IMR-90 (cell line): ENCODE measurements at regions not wholly inside any gene's neighbourhood (a gene's known extent, or its start where the extent isn't known, plus 50 kb on each side); places are given as distances from the start of the nearest gene placed in this dataset.

Experiments used
- ATAC-seq: fragments of 200-7000 bp; cut with Tn5 transposase; 2 replicates; pipeline ENCODE4 v1.9.1; 2020; ENCODE audit warnings: low read depth, mild to moderate bottlenecking, moderate library complexity
- BruUV-seq: library from RNA; stranded (reverse); fragments of 400-500 nt; replicated peaks from 2 replicates; lab custom pipeline; 2021; lab: Mats Ljungman, UMichigan
- CTCF ChIA-PET: fragments of 300-600 bp; formaldehyde crosslinking; extraction: SDS; loops from one replicate; lab custom pipeline; 2021; ENCODE audit warnings: antibody characterized with exemption; lab: Yijun Ruan, JAX
- POLR2A ChIA-PET: fragments of 300-600 bp; sonication (Branson Sonifier 250); formaldehyde crosslinking; loops from one replicate; lab custom pipeline; 2022; ENCODE audit warnings: antibody characterized with exemption; ENCODE audit not compliant: unreplicated experiment; lab: Charles Lee
- DNase-seq: peaks from one replicate; pipeline ENCODE4 v3.0.0; 2013
- H2AFZ ChIP-seq: replicated peaks from 2 replicates; pipeline ENCODE3; 2013; ENCODE audit warnings: low read length, mild to moderate bottlenecking; ENCODE audit not compliant: poor library complexity
- H2AK5ac ChIP-seq: 2 replicates; pipeline ENCODE4 v1.6.1; 2013; ENCODE audit warnings: low read depth, low read length, inconsistent platforms
- H2AK9ac ChIP-seq: replicated peaks from 2 replicates; pipeline ENCODE3; 2013; ENCODE audit warnings: mild to moderate bottlenecking, low read depth, low read length, moderate library complexity; ENCODE audit not compliant: poor library complexity
- H2BK120ac ChIP-seq: 2 replicates; pipeline ENCODE4 v1.6.1; 2013; ENCODE audit warnings: low read depth, low read length, inconsistent platforms
- H2BK15ac ChIP-seq: 3 replicates; pipeline ENCODE4 v1.6.1; 2013; ENCODE audit warnings: low read depth, low read length, inconsistent platforms
- H2BK20ac ChIP-seq: 2 replicates; pipeline ENCODE4 v1.6.1; 2013; ENCODE audit warnings: low read depth, mild to moderate bottlenecking, inconsistent platforms, low read length, moderate library complexity
- H2BK5ac ChIP-seq: 2 replicates; pipeline ENCODE4 v1.6.1; 2013; ENCODE audit warnings: mild to moderate bottlenecking, low read depth, low read length, inconsistent platforms; ENCODE audit not compliant: poor library complexity, severe bottlenecking
- H3K14ac ChIP-seq: replicated peaks from 2 replicates; pipeline ENCODE4 v1.6.1; 2013; ENCODE audit warnings: low read depth, low read length, inconsistent platforms
- H3K18ac ChIP-seq: 2 replicates; pipeline ENCODE4 v1.6.1; 2013; ENCODE audit warnings: low read depth, low read length, control low read depth
- H3K23ac ChIP-seq: 2 replicates; pipeline ENCODE4 v1.6.1; 2013; ENCODE audit warnings: low read depth, low read length, inconsistent platforms
- H3K27ac ChIP-seq: 2 replicates; pipeline ENCODE4 v1.5.1; 2013; ENCODE audit warnings: mild to moderate bottlenecking, control low read depth, low read length; ENCODE audit not compliant: insufficient read depth
- H3K27me3 ChIP-seq: 2 replicates; pipeline ENCODE4 v1.6.1; 2013; ENCODE audit warnings: low read length; ENCODE audit not compliant: control insufficient read depth, insufficient read depth
- H3K36me3 ChIP-seq: 2 replicates; pipeline ENCODE4 v1.6.1; 2013; ENCODE audit warnings: low read length, mixed read lengths; ENCODE audit not compliant: control insufficient read depth, insufficient read depth
- H3K4ac ChIP-seq: 2 replicates; pipeline ENCODE4 v1.6.1; 2013; ENCODE audit warnings: low read depth, low read length, inconsistent platforms
- H3K4me1 ChIP-seq: 2 replicates; pipeline ENCODE4 v1.6.1; 2013; ENCODE audit warnings: low read length, mixed read lengths; ENCODE audit not compliant: control insufficient read depth, insufficient read depth
- H3K4me2 ChIP-seq: 2 replicates; pipeline ENCODE4 v1.6.1; 2013; ENCODE audit warnings: low read depth, mild to moderate bottlenecking, control low read depth, low read length, moderate library complexity
- H3K4me3 ChIP-seq: 2 replicates; pipeline ENCODE4 v1.5.1; 2013; ENCODE audit warnings: low read depth, mild to moderate bottlenecking, control low read depth, low read length, moderate library complexity; ENCODE audit not compliant: insufficient read depth
- H3K56ac ChIP-seq: 2 replicates; pipeline ENCODE4 v1.6.1; 2013; ENCODE audit warnings: low read length, inconsistent platforms; ENCODE audit not compliant: insufficient read depth; ENCODE audit errors: extremely low read depth
- H3K79me1 ChIP-seq, 2 experiments: 2 replicates each; pipeline ENCODE4 v1.6.1; 2013; ENCODE audit warnings: low read length in 2 of 2, inconsistent platforms in 1 of 2, low read depth in 1 of 2
- H3K9ac ChIP-seq: 2 replicates; pipeline ENCODE4 v1.6.1; 2013; ENCODE audit warnings: low read depth, low read length, control low read depth
- H3K9me1 ChIP-seq: 2 replicates; pipeline ENCODE4 v1.6.1; 2013; ENCODE audit warnings: low read length, inconsistent platforms; ENCODE audit not compliant: insufficient read depth
- H3K9me3 ChIP-seq: 2 replicates; pipeline ENCODE4 v1.6.1; 2013; ENCODE audit warnings: low read length; ENCODE audit not compliant: control insufficient read depth, insufficient read depth
- H4K20me1 ChIP-seq: 2 replicates; pipeline ENCODE4 v1.6.1; 2013; ENCODE audit warnings: low read length, inconsistent platforms; ENCODE audit not compliant: insufficient read depth
- H4K5ac ChIP-seq: 2 replicates; pipeline ENCODE4 v1.6.1; 2013; ENCODE audit warnings: mild to moderate bottlenecking, low read depth, low read length, control low read depth
- H4K8ac ChIP-seq, 2 experiments: 2 replicates each; pipeline ENCODE4 v1.6.1; 2013; ENCODE audit warnings: low read depth in 2 of 2, low read length in 2 of 2, control low read depth in 1 of 2, inconsistent platforms in 1 of 2
- H4K91ac ChIP-seq: 2 replicates; pipeline ENCODE4 v1.6.1; 2013; ENCODE audit warnings: low read depth, low read length, inconsistent platforms; ENCODE audit not compliant: insufficient read depth
- BHLHE40 ChIP-seq: fragments of 150-350 bp; IDR thresholded peaks from 2 replicates; pipeline ENCODE4 v1.6.1; 2016; ENCODE audit warnings: mild to moderate bottlenecking, low read depth, low read length
- CHD1 ChIP-seq: IDR thresholded peaks from 2 replicates; pipeline ENCODE4 v1.6.1; 2012; ENCODE audit warnings: low read depth, low read length, improper control_type of control experiment
- FOS ChIP-seq: fragments of 150-350 bp; IDR thresholded peaks from 2 replicates; pipeline ENCODE4 v1.6.1; 2016; ENCODE audit warnings: low read depth, low read length
- MAFK ChIP-seq: IDR thresholded peaks from 2 replicates; pipeline ENCODE4 v1.6.1; 2012; ENCODE audit warnings: low read depth, low read length, improper control_type of control experiment
- MXI1 ChIP-seq: IDR thresholded peaks from 2 replicates; pipeline ENCODE4 v1.6.1; 2012; ENCODE audit warnings: low read depth, mild to moderate bottlenecking, low read length, moderate library complexity, borderline replicate concordance
- NFE2L2 ChIP-seq: fragments of 150-350 bp; IDR thresholded peaks from 2 replicates; pipeline ENCODE4 v1.6.1; 2016; ENCODE audit warnings: low read depth, mild to moderate bottlenecking, low read length
- POLR2A ChIP-seq: IDR thresholded peaks from 2 replicates; pipeline ENCODE4 v1.6.1; 2012; ENCODE audit warnings: mild to moderate bottlenecking, low read depth, low read length
- RFX5 ChIP-seq: IDR thresholded peaks from 2 replicates; pipeline ENCODE4 v1.8.0; 2012; ENCODE audit warnings: low read depth, mild to moderate bottlenecking, low read length, moderate library complexity
- SMC3 ChIP-seq: fragments of 150-350 bp; IDR thresholded peaks from 2 replicates; pipeline ENCODE4 v1.6.1; 2016; ENCODE audit warnings: low read depth, mild to moderate bottlenecking, antibody characterized with exemption, low read length, moderate library complexity
- dilution Hi-C: fragments of 300-500 bp; cut with HindIII; formaldehyde crosslinking; loops from one replicate; pipeline ENCODE4 v1.14.3; 2018; ENCODE audit warnings: low sequenced_read_pairs; ENCODE audit not compliant: unreplicated experiment
- in situ Hi-C: fragments of 300-500 bp; cut with MboI; formaldehyde crosslinking; loops from 3 replicates; pipeline ENCODE4 v1.14.3; 2019; ENCODE audit warnings: low sequenced_read_pairs, inconsistent platforms, mixed read lengths
- intact Hi-C: fragments of 100-400 bp; cut with micrococcal nuclease; formaldehyde crosslinking; loops from 2 replicates; pipeline ENCODE4 v1.10.0; 2022
- TF ChIP-seq, protein P1 (sequence below): fragments of 150-350 bp; IDR thresholded peaks from 2 replicates; pipeline ENCODE4 v1.6.1; 2017; ENCODE audit warnings: mild to moderate bottlenecking, antibody characterized with exemption, low read length, low read depth
- TF ChIP-seq, protein P2 (sequence below): conservative IDR thresholded peaks from 2 replicates; pipeline ENCODE4 v1.5.1; 2012; ENCODE audit warnings: mild to moderate bottlenecking, low read depth, low read length, improper control_type of control experiment
- TF ChIP-seq, protein P3 (sequence below): fragments of 150-350 bp; IDR thresholded peaks from 2 replicates; pipeline ENCODE4 v1.6.1; 2016; ENCODE audit warnings: low read depth, mild to moderate bottlenecking, low read length, moderate library complexity, borderline replicate concordance

DNA sequence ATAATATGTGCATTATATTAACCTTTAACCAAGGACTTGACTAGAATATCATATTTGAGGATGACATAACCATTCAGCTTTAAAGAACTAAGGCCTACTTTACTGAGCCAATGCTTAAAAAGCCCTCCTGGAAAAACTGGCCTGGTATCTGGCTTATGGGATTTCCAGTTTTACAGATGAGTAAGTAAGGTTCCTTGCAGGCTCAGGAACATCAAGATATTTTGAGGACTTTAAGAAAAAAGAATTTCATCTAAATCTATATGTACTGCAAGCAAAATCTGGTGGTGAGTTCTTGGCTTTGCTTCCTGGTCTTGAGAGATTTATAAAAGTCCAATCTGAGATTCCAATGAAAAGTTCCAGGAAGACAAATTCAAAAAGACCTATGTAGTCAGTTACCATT is 417.0 kb upstream of the NRXN1 start:
- no peaks in the 10 kb centered on the region for H3K27me3 ChIP-seq
- no peaks in the 10 kb centered on the region for H3K9me1 ChIP-seq
- H2AK9ac ChIP-seq = no peak overlapping the region
- ChIA-PET POLR2A (no interaction called here), CTCF (no interaction called here)
- H3K27ac ChIP-seq = no peak overlapping the region
- no peak overlapping the region for H2AK5ac ChIP-seq
- DNase-seq (no peak), ATAC-seq (no peak)
- H2BK15ac ChIP-seq = no peak overlapping the region
- H4K5ac ChIP-seq = no peak overlapping the region
- BruUV-seq = no TSS peak
- H2BK120ac ChIP-seq = no peak overlapping the region
- no peak overlapping the region for H3K4me2 ChIP-seq
- no peaks in the 10 kb centered on the region for H3K79me1 ChIP-seq
- H3K9ac ChIP-seq = no peak overlapping the region
- TF ChIP-seq, protein P1, sequence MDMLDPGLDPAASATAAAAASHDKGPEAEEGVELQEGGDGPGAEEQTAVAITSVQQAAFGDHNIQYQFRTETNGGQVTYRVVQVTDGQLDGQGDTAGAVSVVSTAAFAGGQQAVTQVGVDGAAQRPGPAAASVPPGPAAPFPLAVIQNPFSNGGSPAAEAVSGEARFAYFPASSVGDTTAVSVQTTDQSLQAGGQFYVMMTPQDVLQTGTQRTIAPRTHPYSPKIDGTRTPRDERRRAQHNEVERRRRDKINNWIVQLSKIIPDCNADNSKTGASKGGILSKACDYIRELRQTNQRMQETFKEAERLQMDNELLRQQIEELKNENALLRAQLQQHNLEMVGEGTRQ = no peak
- TF ChIP-seq, protein P2, sequence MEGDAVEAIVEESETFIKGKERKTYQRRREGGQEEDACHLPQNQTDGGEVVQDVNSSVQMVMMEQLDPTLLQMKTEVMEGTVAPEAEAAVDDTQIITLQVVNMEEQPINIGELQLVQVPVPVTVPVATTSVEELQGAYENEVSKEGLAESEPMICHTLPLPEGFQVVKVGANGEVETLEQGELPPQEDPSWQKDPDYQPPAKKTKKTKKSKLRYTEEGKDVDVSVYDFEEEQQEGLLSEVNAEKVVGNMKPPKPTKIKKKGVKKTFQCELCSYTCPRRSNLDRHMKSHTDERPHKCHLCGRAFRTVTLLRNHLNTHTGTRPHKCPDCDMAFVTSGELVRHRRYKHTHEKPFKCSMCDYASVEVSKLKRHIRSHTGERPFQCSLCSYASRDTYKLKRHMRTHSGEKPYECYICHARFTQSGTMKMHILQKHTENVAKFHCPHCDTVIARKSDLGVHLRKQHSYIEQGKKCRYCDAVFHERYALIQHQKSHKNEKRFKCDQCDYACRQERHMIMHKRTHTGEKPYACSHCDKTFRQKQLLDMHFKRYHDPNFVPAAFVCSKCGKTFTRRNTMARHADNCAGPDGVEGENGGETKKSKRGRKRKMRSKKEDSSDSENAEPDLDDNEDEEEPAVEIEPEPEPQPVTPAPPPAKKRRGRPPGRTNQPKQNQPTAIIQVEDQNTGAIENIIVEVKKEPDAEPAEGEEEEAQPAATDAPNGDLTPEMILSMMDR = no peak
- TF ChIP-seq MXI1 (no peak), CHD1 (no peak), NFE2L2 (no peak), SMC3 (no peak), MAFK (no peak), POLR2A (no peak), BHLHE40 (no peak), RFX5 (no peak), FOS (no peak)
- TF ChIP-seq, protein P3, sequence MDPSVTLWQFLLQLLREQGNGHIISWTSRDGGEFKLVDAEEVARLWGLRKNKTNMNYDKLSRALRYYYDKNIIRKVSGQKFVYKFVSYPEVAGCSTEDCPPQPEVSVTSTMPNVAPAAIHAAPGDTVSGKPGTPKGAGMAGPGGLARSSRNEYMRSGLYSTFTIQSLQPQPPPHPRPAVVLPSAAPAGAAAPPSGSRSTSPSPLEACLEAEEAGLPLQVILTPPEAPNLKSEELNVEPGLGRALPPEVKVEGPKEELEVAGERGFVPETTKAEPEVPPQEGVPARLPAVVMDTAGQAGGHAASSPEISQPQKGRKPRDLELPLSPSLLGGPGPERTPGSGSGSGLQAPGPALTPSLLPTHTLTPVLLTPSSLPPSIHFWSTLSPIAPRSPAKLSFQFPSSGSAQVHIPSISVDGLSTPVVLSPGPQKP = no peak
- no peak overlapping the region for H4K91ac ChIP-seq
- in situ Hi-C loops (no loop called here), dilution Hi-C loops (no loop called here), intact Hi-C loops (no loop called here)
- no peak overlapping the region for H3K14ac ChIP-seq
- no peaks in the 10 kb centered on the region for H3K4me1 ChIP-seq
- no peak overlapping the region for H2BK20ac ChIP-seq
- no peak overlapping the region for H2AFZ ChIP-seq
- no peak overlapping the region for H3K4ac ChIP-seq
- H4K8ac ChIP-seq = no peak overlapping the region
- no peak overlapping the region for H2BK5ac ChIP-seq
- peak overlapping the region; percentile 45; the same call in 1 of the 2 replicates for H3K18ac ChIP-seq
- H3K36me3 ChIP-seq = no peaks in the 10 kb centered on the region
- no peak overlapping the region for H3K23ac ChIP-seq
- H3K56ac ChIP-seq = no peak overlapping the region
- no peaks in the 10 kb centered on the region for H4K20me1 ChIP-seq
- peaks cover 2% of the 10 kb centered on the region; the same call in 1 of the 2 replicates for H3K9me3 ChIP-seq
- no peak overlapping the region for H3K4me3 ChIP-seq
